ENCODE measurements at regions not wholly inside any gene's neighbourhood (a gene's known extent, or its start where the extent isn't known, plus 50 kb on each side); places are given as distances from the start of the nearest gene placed in this dataset.
A peak's percentile ranks its signal among the peaks of the same experiment; 100 is the strongest.

DNA sequence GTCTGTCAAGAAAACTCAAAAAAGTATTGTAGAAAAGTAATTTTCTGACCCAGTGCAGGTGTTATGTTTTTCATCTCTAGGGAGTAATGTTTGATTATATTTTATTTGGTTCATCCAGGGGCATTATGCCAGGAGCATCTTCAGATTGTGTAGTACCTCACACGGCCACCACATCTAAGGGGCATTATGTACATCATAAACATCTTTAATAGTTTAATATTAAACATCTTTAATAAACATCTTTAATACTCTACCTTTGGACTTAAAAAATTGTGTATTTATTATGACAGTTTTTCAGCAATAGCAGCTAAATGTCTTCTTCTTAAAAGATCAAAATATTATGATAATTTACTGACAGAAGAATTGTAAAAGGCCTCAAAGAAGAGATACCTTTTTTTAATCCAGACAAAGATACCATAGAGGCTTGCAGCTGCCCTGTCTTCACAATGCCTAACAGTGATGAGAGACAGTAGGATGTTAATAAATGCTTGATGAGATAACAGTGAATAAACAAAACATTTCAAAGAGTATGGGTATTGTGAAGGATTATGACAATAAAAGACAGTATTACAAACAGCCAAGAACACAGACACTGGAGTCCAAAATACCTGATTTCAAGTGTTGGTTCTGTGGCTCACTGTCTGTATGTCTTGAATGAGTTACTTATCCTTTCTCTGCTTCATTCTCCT is 240.9 kb upstream of the ADGRL2 start:
- H3K4me2 ChIP-seq (ENCODE audit: low read length), result no peak overlapping the region
- no peak for TF ChIP-seq EZH2phosphoT487 (IDR thresholded peaks at IDR 0.05; ENCODE audit: borderline replicate concordance, low read depth, low read length)
- TF ChIP-seq, protein P1, sequence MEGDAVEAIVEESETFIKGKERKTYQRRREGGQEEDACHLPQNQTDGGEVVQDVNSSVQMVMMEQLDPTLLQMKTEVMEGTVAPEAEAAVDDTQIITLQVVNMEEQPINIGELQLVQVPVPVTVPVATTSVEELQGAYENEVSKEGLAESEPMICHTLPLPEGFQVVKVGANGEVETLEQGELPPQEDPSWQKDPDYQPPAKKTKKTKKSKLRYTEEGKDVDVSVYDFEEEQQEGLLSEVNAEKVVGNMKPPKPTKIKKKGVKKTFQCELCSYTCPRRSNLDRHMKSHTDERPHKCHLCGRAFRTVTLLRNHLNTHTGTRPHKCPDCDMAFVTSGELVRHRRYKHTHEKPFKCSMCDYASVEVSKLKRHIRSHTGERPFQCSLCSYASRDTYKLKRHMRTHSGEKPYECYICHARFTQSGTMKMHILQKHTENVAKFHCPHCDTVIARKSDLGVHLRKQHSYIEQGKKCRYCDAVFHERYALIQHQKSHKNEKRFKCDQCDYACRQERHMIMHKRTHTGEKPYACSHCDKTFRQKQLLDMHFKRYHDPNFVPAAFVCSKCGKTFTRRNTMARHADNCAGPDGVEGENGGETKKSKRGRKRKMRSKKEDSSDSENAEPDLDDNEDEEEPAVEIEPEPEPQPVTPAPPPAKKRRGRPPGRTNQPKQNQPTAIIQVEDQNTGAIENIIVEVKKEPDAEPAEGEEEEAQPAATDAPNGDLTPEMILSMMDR (conservative IDR thresholded peaks at IDR 0.05; ENCODE audit: low read length), result peak; percentile 37
- DNase-seq (ENCODE audit: low spot score), result no peak
- H3K27ac ChIP-seq (ENCODE audit: low read depth, low read length, poor library complexity, severe bottlenecking), result no peak overlapping the region
- no peaks in the 10 kb centered on the region for H3K9me3 ChIP-seq (ENCODE audit: low read length)
- ChIA-PET CTCF (ENCODE audit: unreplicated experiment) (no interaction called here), POLR2A (interaction anchor here (0.9 kb wide), 1 partner anchor 10 kb away, joined by 3 read pairs; no protein-coding TSS in a partner anchor)
- no peak overlapping the region for H2AFZ ChIP-seq (ENCODE audit: low read length)
- BruUV-seq (replicated peaks), result no TSS peak
- H3K9me2 ChIP-seq (ENCODE audit: insufficient read depth, low read length), result no peaks in the 10 kb centered on the region
- no peak overlapping the region for H3K4me3 ChIP-seq (ENCODE audit: low read depth, low read length, poor library complexity, severe bottlenecking)
- H4K20me1 ChIP-seq (ENCODE audit: insufficient read depth, low read length), result no peaks in the 10 kb centered on the region
- H3K36me3 ChIP-seq (ENCODE audit: insufficient read depth, low read length), result no peaks in the 10 kb centered on the region
- intact Hi-C loops (cut with micrococcal nuclease; ENCODE audit: unreplicated experiment), result no loop called here
- H3K4me1 ChIP-seq (ENCODE audit: insufficient read depth, low read length, poor library complexity, severe bottlenecking), result no peaks in the 10 kb centered on the region
- no peaks in the 10 kb centered on the region for H3K79me2 ChIP-seq (ENCODE audit: insufficient read depth, low read depth, low read length)

DNA sequence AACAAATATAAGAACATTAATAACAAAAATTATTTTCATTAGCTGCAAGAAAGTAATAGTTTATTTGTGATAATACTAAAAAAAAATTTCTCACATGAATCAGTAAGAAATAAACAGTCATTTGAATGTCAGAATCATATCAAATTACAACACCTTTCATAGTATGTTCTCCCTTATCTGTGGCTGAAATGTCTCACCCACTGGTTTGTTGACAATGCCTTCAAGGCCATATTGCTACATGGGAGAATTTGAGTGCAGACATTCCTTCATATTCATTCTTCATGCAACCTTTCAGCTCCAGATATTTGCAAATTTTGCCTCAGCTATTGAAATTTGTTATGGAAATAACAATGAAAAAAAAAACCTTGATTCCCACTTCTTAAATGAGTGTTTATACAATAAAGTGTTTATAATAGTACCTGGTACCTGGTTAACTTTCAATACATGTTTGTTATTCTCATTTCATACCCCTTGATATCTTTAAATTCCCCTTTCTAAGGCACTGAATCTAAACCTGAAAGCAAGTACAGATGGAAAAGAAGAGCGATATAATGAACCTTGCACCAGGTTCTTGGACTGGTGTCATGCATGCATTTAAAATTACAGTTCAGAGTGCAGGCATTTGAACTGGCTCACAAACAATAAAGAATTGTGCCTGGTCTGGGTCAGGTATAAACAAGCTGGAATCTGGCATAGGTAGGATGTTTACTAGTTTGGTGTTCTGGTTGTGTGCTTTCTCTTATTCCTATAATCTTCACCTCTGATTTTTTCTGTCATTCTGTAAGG is 242.2 kb upstream of the ADGRL2 start:
- intact Hi-C loops (cut with micrococcal nuclease; ENCODE audit: unreplicated experiment), result no loop called here
- Histone ChIP-seq H3K4me3 (ENCODE audit: low read depth, low read length, poor library complexity, severe bottlenecking) (no peak overlapping the region), H3K9me3 (ENCODE audit: low read length) (no peaks in the 10 kb centered on the region), H3K9me2 (ENCODE audit: insufficient read depth, low read length) (no peaks in the 10 kb centered on the region), H3K36me3 (ENCODE audit: insufficient read depth, low read length) (no peaks in the 10 kb centered on the region), H4K20me1 (ENCODE audit: insufficient read depth, low read length) (no peaks in the 10 kb centered on the region), H3K79me2 (ENCODE audit: insufficient read depth, low read depth, low read length) (no peaks in the 10 kb centered on the region), H3K4me1 (ENCODE audit: insufficient read depth, low read length, poor library complexity, severe bottlenecking) (no peaks in the 10 kb centered on the region), H3K27ac (ENCODE audit: low read depth, low read length, poor library complexity, severe bottlenecking) (no peak overlapping the region), H3K4me2 (ENCODE audit: low read length) (no peak overlapping the region), H2AFZ (ENCODE audit: low read length) (no peak overlapping the region)
- CTCF ChIA-PET (ENCODE audit: unreplicated experiment), result no interaction called here
- no peak for DNase-seq (ENCODE audit: low spot score)
- POLR2A ChIA-PET, result interaction anchor here (0.6 to 0.9 kb wide), 3 partner anchors 8 to 1177 kb away, joined by 3 read pairs; no protein-coding TSS in a partner anchor
- no peak for TF ChIP-seq EZH2phosphoT487 (IDR thresholded peaks at IDR 0.05; ENCODE audit: borderline replicate concordance, low read depth, low read length)
- TF ChIP-seq, protein P1 (conservative IDR thresholded peaks at IDR 0.05; ENCODE audit: low read length), result no peak
- no TSS peak for BruUV-seq (replicated peaks)

DNA sequence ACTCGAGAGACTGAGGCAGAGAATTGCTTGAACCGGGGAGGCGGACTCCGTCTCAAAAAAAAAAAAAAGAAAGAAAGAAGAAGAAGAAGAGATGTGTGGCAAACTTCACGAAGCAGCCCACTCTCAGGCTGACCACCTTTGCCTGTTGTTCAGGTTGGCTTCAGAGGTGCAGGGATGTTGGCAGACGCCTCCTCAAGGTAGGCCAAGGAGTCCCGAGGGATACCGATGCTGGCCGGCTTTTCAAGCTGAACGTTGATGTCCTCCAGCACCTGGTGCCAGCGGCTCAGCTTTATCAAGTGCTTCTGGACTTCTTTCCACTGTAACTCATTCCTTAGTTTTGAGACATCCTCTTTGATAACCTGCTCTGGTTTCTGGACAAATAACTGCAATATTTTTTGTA is 243.8 kb upstream of the ADGRL2 start:
- no peaks in the 10 kb centered on the region for H3K9me2 ChIP-seq (ENCODE audit: insufficient read depth, low read length)
- BruUV-seq (replicated peaks), result no TSS peak
- ChIA-PET CTCF (ENCODE audit: unreplicated experiment) (no interaction called here), POLR2A (interaction anchor here (0.6 kb wide), 1 partner anchor 16 kb away, joined by 3 read pairs; no protein-coding TSS in a partner anchor)
- no peak overlapping the region for H3K27ac ChIP-seq (ENCODE audit: low read depth, low read length, poor library complexity, severe bottlenecking)
- H2AFZ ChIP-seq (ENCODE audit: low read length), result no peak overlapping the region
- no peak for DNase-seq (ENCODE audit: low spot score)
- no peaks in the 10 kb centered on the region for H4K20me1 ChIP-seq (ENCODE audit: insufficient read depth, low read length)
- TF ChIP-seq, protein P1 (conservative IDR thresholded peaks at IDR 0.05; ENCODE audit: low read length), result no peak
- no peak for TF ChIP-seq EZH2phosphoT487 (IDR thresholded peaks at IDR 0.05; ENCODE audit: borderline replicate concordance, low read depth, low read length)
- H3K79me2 ChIP-seq (ENCODE audit: insufficient read depth, low read depth, low read length), result no peaks in the 10 kb centered on the region
- H3K9me3 ChIP-seq (ENCODE audit: low read length), result no peaks in the 10 kb centered on the region
- H3K36me3 ChIP-seq (ENCODE audit: insufficient read depth, low read length), result no peaks in the 10 kb centered on the region
- no peaks in the 10 kb centered on the region for H3K4me1 ChIP-seq (ENCODE audit: insufficient read depth, low read length, poor library complexity, severe bottlenecking)
- intact Hi-C loops (cut with micrococcal nuclease; ENCODE audit: unreplicated experiment), result no loop called here
- H3K4me3 ChIP-seq (ENCODE audit: low read depth, low read length, poor library complexity, severe bottlenecking), result no peak overlapping the region
- H3K4me2 ChIP-seq (ENCODE audit: low read length), result no peak overlapping the region
